AG09309 (cell line): ENCODE measurements at regions not wholly inside any gene's neighbourhood (a gene's known extent, or its start where the extent isn't known, plus 50 kb on each side); places are given as distances from the start of the nearest gene placed in this dataset.

Experiments
- DNase-seq: peaks from one replicate; pipeline ENCODE4 v3.0.0-alpha.2; 2010; ENCODE audit warnings: low read depth
- H3K4me3 ChIP-seq: 2 replicates; pipeline ENCODE4 v1.5.1; 2011; ENCODE audit warnings: mild to moderate bottlenecking, low read depth, low read length, moderate library complexity; ENCODE audit not compliant: control insufficient read depth
- TF ChIP-seq, protein P1 (sequence below): IDR thresholded peaks from 2 replicates; pipeline ENCODE4 v1.5.1; 2011; ENCODE audit warnings: mild to moderate bottlenecking, low read depth, low read length, inconsistent platforms; ENCODE audit not compliant: insufficient read depth, control insufficient read depth; ENCODE audit errors: missing control alignments

DNA sequence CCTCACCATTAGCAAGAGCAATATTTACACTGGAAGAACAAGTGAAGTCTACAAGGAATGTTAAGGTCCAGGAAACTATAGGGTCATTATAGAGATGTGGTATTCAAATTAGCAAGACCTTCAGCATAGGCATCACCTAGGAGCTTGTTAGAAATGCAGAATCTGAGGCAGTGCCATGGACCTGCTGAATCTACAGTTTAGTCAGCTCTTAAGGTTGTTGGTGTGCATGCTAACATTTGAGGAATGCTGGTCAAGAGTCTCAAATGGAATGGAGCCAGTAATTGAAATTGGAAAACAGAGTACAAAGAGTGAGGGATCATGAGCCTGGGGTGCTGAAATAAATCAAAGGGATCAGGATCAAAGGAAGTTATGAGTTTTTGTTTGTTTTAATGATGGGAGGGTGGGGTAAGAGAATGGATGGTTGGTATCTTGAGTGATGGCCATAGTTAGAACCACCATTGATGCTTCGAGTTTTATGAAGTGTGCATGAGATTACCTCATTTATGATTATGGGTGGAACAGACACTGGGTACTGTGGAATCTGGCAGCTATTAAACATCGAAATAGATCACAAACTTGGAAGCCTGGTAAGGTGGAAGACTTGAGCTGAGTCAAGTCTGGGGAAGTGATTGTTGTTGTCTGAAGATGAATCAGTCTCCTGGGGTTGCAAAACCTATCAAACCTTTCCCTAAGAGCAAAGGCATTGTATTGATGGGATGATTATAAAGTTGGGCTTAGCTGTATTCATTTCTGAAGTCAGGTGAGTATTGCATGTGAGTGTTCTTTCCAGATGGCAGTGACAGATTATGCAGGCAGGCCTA lies 323.3 kb upstream of the E2F7 start:
- TF ChIP-seq, protein P1, sequence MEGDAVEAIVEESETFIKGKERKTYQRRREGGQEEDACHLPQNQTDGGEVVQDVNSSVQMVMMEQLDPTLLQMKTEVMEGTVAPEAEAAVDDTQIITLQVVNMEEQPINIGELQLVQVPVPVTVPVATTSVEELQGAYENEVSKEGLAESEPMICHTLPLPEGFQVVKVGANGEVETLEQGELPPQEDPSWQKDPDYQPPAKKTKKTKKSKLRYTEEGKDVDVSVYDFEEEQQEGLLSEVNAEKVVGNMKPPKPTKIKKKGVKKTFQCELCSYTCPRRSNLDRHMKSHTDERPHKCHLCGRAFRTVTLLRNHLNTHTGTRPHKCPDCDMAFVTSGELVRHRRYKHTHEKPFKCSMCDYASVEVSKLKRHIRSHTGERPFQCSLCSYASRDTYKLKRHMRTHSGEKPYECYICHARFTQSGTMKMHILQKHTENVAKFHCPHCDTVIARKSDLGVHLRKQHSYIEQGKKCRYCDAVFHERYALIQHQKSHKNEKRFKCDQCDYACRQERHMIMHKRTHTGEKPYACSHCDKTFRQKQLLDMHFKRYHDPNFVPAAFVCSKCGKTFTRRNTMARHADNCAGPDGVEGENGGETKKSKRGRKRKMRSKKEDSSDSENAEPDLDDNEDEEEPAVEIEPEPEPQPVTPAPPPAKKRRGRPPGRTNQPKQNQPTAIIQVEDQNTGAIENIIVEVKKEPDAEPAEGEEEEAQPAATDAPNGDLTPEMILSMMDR: no peak
- DNase-seq: no peak
- H3K4me3 ChIP-seq: no peak overlapping the region

DNA sequence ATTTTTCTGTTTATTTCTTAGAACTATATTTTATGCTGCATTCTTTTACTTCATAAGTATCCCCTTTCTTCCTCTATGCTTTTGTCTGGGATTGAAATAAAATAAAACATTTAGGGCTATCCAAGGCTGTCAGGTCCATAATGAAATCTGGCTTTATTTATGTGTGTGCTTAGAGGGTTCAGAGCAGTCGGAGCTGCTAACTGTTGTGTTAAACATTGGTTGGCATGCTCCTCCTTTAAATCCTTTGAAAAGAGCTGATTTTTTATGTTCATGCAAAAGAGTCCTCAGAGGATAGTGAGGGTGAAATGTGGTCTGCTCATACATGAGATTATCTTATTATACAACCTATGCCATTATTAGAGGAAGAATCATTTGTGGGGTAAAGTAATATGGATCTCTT lies 322.3 kb upstream of the E2F7 start:
- DNase-seq: no peak
- H3K4me3 ChIP-seq: no peak overlapping the region
- TF ChIP-seq, protein P1: no peak

DNA sequence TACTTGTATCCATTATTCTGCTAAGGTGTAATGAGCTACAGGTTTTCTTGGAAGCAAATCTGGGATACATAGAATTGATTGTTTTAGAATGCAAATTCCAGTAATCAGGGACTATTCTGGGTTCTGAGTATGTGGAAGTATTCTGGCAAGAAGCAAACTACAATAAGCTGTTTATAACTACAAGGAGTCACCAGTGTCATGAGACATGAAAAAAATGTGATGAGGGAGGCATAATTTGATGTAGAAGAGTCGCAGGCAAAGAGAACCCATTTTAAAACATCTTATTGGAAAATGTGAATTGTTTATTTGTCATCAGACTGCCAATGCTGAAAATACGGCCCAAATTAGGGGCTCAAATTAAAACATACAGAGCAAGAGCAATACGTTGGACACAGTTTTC lies 321.8 kb upstream of the E2F7 start:
- TF ChIP-seq, protein P1: no peak
- no peak overlapping the region for H3K4me3 ChIP-seq
- DNase-seq: no peak

DNA sequence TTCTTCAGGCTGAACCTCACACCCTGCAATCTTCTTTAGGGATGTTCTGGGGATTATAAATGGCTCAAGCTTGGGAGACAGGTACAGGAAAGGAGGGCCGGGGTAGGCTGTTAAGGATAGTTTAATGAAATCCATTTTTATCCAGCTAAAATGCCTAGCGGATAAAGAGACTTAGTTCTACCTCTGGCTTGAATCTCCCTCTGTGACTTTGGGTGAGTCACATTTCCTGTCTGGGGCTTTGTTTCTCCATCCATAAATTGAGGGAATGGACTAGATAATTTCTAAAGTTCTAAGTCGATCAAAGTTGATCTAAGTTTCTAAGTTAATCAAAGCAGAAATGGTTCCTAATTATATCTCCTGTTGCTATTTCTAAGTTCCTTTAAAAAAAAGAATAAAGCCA lies 319.6 kb upstream of the E2F7 start:
- TF ChIP-seq, protein P1: no peak
- H3K4me3 ChIP-seq: no peak overlapping the region
- DNase-seq: no peak

DNA sequence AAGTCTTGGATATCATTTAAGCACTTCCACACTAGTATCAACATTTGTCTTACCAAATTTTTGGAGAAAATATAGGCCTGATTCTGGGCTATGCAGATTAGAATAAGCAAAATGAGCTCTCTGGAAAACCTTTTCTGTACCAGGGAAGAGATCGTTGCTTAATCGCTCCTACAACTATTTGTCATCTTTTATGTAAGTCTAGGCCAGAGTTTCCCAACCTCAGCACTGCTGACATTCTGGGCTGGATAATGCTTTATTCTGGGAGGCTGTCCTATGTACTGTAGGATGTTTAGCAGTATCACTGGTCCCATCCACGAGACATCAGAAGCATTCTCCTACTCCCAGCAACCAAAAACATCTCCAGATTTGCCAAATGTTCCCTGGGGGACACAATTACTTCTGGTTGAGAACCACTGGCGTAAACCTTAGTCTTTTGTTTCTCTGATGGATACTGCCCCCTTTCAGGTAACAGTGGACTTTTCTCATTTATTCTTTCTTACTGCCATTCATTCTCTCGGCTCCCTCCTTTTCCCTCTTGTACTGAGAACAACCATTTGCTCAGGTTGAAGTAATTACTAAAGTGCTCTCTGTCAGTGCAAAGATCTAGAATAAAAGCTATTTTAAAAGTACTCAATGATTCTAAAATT lies 316.9 kb upstream of the E2F7 start:
- TF ChIP-seq, protein P1: no peak
- no peak overlapping the region for H3K4me3 ChIP-seq
- peak; percentile 21 for DNase-seq

DNA sequence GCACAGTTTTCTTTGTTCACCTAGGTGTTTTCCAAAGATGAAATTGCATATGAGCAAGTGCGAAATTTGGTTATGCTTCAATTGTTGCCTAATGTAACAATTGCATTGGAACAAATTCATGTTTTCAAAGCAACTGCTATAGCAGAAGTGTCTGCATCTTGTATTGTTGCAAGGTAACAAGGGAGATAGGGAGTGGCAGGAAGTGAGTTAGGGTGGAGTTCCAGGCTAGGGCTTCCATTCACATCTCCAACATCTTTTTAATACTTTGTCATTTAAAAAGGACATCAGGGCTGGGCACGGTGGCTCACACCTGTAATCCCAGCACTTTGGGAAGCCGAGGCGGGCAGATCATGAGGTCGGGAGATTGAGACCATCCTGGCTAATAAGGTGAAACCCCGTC lies 312.3 kb upstream of the E2F7 start:
- TF ChIP-seq, protein P1: no peak
- H3K4me3 ChIP-seq: no peak overlapping the region
- DNase-seq: no peak
